NCI-H2196 treated with DMSO at 0.1 percent for 48 hours (cell line): ENCODE measurements at regions not wholly inside any gene's neighbourhood (a gene's known extent, or its start where the extent isn't known, plus 50 kb on each side); places are given as distances from the start of the nearest gene placed in this dataset.

ENCODE experiments used
- DNase-seq: peaks from one replicate; lab custom pipeline; 2025; ENCODE audit not compliant: unreplicated experiment; lab: John Stamatoyannopoulos, UW

- DNase-seq, result no peak
Measured at GRCh38 chr7:18151422-18151821, 123.8 kb upstream of the PRPS1L1 start.

- no peak for DNase-seq
Measured at GRCh38 chr7:18153183-18153748, 125.6 kb upstream of the PRPS1L1 start.

- no peak for DNase-seq
Measured at GRCh38 chr7:18154726-18155125, 127.1 kb upstream of the PRPS1L1 start.

- no peak for DNase-seq
Measured at GRCh38 chr7:18157233-18157632, 129.6 kb upstream of the PRPS1L1 start.

- DNase-seq, result no peak
Measured at GRCh38 chr7:18162657-18163056, 135.0 kb upstream of the PRPS1L1 start.

- DNase-seq, result no peak
Measured at GRCh38 chr7:18163091-18163490, 135.4 kb upstream of the PRPS1L1 start.

GRCh38 chr7:18165166-18165565 is 137.5 kb upstream of the PRPS1L1 start:
- no peak for DNase-seq

GRCh38 chr7:18166002-18166401 is 138.4 kb upstream of the PRPS1L1 start:
- no peak for DNase-seq

- no peak for DNase-seq
Measured at GRCh38 chr7:18167815-18168214, 140.2 kb upstream of the PRPS1L1 start.

- no peak for DNase-seq
Measured at GRCh38 chr7:18174996-18175395, 147.3 kb upstream of the PRPS1L1 start.

- no peak for DNase-seq
Measured at GRCh38 chr7:18175801-18176450, 148.3 kb upstream of the PRPS1L1 start.

- DNase-seq, result no peak
Measured at GRCh38 chr7:18177129-18177814, 149.6 kb upstream of the PRPS1L1 start.

- no peak for DNase-seq
Measured at GRCh38 chr7:18177815-18178660, 150.4 kb upstream of the PRPS1L1 start.

GRCh38 chr7:18179093-18179492 is 151.4 kb upstream of the PRPS1L1 start:
- no peak for DNase-seq

- DNase-seq, result no peak
Measured at GRCh38 chr7:18180685-18181084, 153.0 kb upstream of the PRPS1L1 start.

- DNase-seq, result no peak
Measured at GRCh38 chr7:18189500-18190126, 162.0 kb upstream of the PRPS1L1 start.

- no peak for DNase-seq
Measured at GRCh38 chr7:18191341-18191740, 163.7 kb upstream of the PRPS1L1 start.

- no peak for DNase-seq
Measured at GRCh38 chr7:18191862-18192625, 164.4 kb upstream of the PRPS1L1 start.

- no peak for DNase-seq
Measured at GRCh38 chr7:18194616-18195015, 167.0 kb upstream of the PRPS1L1 start.

GRCh38 chr7:18196638-18197037 is 169.0 kb upstream of the PRPS1L1 start:
- DNase-seq, result no peak
